ENCODE measurements at regions not wholly inside any gene's neighbourhood (a gene's known extent, or its start where the extent isn't known, plus 50 kb on each side); places are given as distances from the start of the nearest gene placed in this dataset.

DNA sequence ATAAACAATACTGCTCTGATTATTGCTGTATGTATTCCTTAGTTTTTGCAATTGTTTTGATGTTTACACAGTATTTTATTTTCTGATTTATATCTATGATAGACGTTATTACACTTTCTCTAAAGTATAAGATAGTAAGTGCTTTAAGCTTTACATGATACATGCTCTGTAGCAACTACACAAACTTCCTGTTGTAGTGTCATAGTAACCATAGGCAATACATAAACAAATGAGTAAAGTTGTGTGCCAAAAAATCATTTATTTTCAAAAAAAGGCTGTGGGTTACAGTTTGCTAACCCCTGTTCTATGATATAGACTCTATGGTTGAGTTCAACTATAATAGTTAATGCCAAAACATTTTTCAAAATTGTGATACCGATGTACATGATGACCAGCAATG, 1156.4 kb downstream of the AMY1C start:
- no peaks in the 10 kb centered on the region for H3K9me3 ChIP-seq
- no peaks in the 10 kb centered on the region for H3K4me1 ChIP-seq
- intact Hi-C loops (cut with DNase I; ENCODE audit: low total_unique reads): no loop called here
- DNase-seq: no peak
- TF ChIP-seq, protein P1, sequence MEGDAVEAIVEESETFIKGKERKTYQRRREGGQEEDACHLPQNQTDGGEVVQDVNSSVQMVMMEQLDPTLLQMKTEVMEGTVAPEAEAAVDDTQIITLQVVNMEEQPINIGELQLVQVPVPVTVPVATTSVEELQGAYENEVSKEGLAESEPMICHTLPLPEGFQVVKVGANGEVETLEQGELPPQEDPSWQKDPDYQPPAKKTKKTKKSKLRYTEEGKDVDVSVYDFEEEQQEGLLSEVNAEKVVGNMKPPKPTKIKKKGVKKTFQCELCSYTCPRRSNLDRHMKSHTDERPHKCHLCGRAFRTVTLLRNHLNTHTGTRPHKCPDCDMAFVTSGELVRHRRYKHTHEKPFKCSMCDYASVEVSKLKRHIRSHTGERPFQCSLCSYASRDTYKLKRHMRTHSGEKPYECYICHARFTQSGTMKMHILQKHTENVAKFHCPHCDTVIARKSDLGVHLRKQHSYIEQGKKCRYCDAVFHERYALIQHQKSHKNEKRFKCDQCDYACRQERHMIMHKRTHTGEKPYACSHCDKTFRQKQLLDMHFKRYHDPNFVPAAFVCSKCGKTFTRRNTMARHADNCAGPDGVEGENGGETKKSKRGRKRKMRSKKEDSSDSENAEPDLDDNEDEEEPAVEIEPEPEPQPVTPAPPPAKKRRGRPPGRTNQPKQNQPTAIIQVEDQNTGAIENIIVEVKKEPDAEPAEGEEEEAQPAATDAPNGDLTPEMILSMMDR (IDR thresholded peaks at IDR 0.05): no peak
- TF ChIP-seq POLR2A (IDR thresholded peaks at IDR 0.05): no peak
- 38 to 44% methylated on average over 2 of the region's 2 CpGs for WGBS, 2 donors
- H3K27me3 ChIP-seq: no peaks in the 10 kb centered on the region
- H3K27ac ChIP-seq: no peak overlapping the region
- H3K36me3 ChIP-seq (ENCODE audit: low read depth, missing control alignments): no peaks in the 10 kb centered on the region
- no peak overlapping the region for H3K4me3 ChIP-seq

DNA sequence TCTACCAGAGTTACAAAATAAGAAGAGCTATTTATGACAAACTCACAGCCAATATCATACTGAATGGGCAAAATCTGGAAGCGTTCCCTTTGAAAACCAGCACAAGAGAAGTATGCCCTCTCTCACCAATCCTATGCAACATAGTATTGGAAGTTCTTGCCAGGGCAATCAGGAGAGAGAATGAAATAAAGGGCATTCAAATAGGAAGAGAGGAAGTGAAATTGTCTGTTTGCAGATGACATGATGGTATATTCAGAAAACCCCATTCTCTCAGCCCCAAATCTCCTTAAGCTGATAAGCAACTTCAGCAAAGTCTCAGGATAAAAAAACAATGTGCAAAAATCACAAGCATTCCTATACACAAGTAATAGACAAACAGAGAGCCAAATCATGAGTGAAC, 1169.5 kb downstream of the AMY1C start:
- WGBS, 2 donors: 85 to 100% methylated on average over 1 of the region's 1 CpG
- H3K27ac ChIP-seq: no peak overlapping the region
- TF ChIP-seq, protein P1 (IDR thresholded peaks at IDR 0.05): no peak
- TF ChIP-seq POLR2A (IDR thresholded peaks at IDR 0.05): no peak
- H3K36me3 ChIP-seq (ENCODE audit: low read depth, missing control alignments): no peaks in the 10 kb centered on the region
- H3K4me3 ChIP-seq: no peak overlapping the region
- H3K4me1 ChIP-seq: no peaks in the 10 kb centered on the region
- no peaks in the 10 kb centered on the region for H3K27me3 ChIP-seq
- DNase-seq: no peak
- intact Hi-C loops (cut with DNase I; ENCODE audit: low total_unique reads): no loop called here
- H3K9me3 ChIP-seq: no peaks in the 10 kb centered on the region

DNA sequence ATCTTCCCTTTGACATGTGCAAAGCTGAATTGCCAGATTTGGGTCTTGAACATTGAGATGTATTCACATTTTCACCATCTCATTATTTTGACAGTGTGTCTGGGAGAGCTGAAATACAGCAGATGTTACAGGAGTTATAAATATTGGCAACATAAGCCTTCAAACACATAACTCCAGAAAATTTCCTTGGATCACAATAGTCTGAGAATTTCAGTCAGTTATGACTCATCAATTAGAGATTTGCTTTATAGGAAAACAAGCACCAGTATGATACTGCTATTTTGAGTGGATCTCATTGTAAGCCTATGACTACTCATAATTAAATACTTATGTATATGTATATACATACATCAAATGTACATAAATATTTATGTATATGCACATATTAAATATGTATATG, 1171.8 kb downstream of the AMY1C start:
- no peaks in the 10 kb centered on the region for H3K9me3 ChIP-seq

DNA sequence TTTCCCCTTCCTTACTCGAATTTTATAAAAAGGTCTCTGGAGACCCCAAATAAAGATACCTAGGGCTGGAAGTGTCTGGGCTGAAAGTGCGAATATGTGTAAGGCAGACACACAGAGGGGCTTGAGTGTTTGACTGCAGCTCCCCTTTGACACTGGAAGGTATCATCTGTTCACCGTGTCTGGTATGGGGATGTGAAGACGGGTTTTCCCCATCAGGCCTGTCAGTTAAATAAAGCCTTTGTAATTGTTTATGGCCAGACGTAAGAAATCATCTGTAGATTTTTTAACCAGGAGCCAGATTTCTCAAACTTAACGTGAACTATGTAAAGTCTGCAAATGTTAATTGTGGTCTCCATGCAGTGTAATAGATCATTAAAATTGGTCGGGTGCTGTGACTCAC, 1173.4 kb downstream of the AMY1C start:
- H3K4me3 ChIP-seq: no peak overlapping the region
- H3K27ac ChIP-seq: no peak overlapping the region
- intact Hi-C loops (cut with DNase I; ENCODE audit: low total_unique reads): no loop called here
- no peak for TF ChIP-seq POLR2A (IDR thresholded peaks at IDR 0.05)
- TF ChIP-seq, protein P1 (IDR thresholded peaks at IDR 0.05): no peak
- no peaks in the 10 kb centered on the region for H3K36me3 ChIP-seq (ENCODE audit: low read depth, missing control alignments)
- H3K9me3 ChIP-seq: no peaks in the 10 kb centered on the region
- no peaks in the 10 kb centered on the region for H3K4me1 ChIP-seq
- no peak for DNase-seq
- WGBS, 2 donors: 80 to 87% methylated on average over 7 of the region's 7 CpGs
- no peaks in the 10 kb centered on the region for H3K27me3 ChIP-seq

More for the DNA sequence above, 1171.8 kb downstream of the AMY1C start:
- Histone ChIP-seq H3K27ac (no peak overlapping the region), H3K4me1 (no peaks in the 10 kb centered on the region), H3K4me3 (no peak overlapping the region), H3K36me3 (ENCODE audit: low read depth, missing control alignments) (no peaks in the 10 kb centered on the region), H3K27me3 (no peaks in the 10 kb centered on the region)
- DNase-seq: no peak
- no peak for TF ChIP-seq POLR2A (IDR thresholded peaks at IDR 0.05)
- TF ChIP-seq, protein P1 (IDR thresholded peaks at IDR 0.05): no peak
- intact Hi-C loops (cut with DNase I; ENCODE audit: low total_unique reads): no loop called here

DNA sequence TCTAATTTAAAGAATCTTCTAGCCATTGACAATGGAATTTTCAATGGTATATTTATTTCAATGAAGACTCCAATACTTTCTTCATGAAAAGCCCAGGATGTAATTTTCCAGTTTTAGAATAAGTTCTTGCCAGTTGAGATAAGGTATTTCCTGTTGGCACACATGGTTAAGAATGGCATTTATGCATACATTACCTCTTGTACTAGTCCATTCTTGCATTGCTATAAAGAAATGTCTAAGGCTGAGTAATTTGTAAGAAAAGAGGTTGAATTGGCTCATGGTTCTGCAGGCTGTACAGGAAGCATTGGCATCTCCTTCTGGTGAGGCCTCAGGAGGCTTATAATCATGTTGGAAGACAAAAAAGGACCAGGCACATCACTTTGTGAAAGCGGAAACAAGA, 1179.6 kb downstream of the AMY1C start:
- Histone ChIP-seq H3K36me3 (ENCODE audit: low read depth, missing control alignments) (no peaks in the 10 kb centered on the region), H3K27me3 (no peaks in the 10 kb centered on the region), H3K4me1 (no peaks in the 10 kb centered on the region), H3K27ac (no peak overlapping the region), H3K4me3 (no peak overlapping the region), H3K9me3 (no peaks in the 10 kb centered on the region)
- no peak for DNase-seq
- intact Hi-C loops (cut with DNase I; ENCODE audit: low total_unique reads): no loop called here
- 65 to 91% methylated on average over 1 of the region's 1 CpG for WGBS, 2 donors
- TF ChIP-seq, protein P1 (IDR thresholded peaks at IDR 0.05): no peak
- no peak for TF ChIP-seq POLR2A (IDR thresholded peaks at IDR 0.05)

Data from testis (tissue), 2 donors.